NT2/D1 (cell line): ENCODE measurements at regions not wholly inside any gene's neighbourhood (a gene's known extent, or its start where the extent isn't known, plus 50 kb on each side); places are given as distances from the start of the nearest gene placed in this dataset.
"Not testable (repeated sequence)": the region's sequence is repeated elsewhere in the genome, so short reads cannot be mapped to it uniquely, and the experiment has no call there.

Experiments
- DNase-seq: peaks from one replicate; pipeline ENCODE4 v3.0.0-alpha.2; 2011; ENCODE audit warnings: low read depth, low spot score
- H3K27me3 ChIP-seq: 2 replicates; pipeline ENCODE4 v1.6.0; 2011; ENCODE audit warnings: mild to moderate bottlenecking; ENCODE audit not compliant: insufficient read length, insufficient read depth
- H3K36me3 ChIP-seq: 2 replicates; pipeline ENCODE4 v1.6.1; 2011; ENCODE audit warnings: mild to moderate bottlenecking, low read length, mixed read lengths; ENCODE audit not compliant: insufficient read depth, insufficient read length
- H3K4me1 ChIP-seq: 2 replicates; pipeline ENCODE4 v1.5.1; 2011; ENCODE audit not compliant: insufficient read depth, insufficient read length
- H3K4me3 ChIP-seq: 2 replicates; pipeline ENCODE4 v1.5.1; 2011; ENCODE audit warnings: low read depth; ENCODE audit not compliant: insufficient read length
- H3K9ac ChIP-seq: 2 replicates; pipeline ENCODE4 v1.6.0; 2011; ENCODE audit warnings: low read depth; ENCODE audit not compliant: insufficient read length
- H3K9me3 ChIP-seq: 2 replicates; pipeline ENCODE4 v1.5.1; 2011; ENCODE audit warnings: mild to moderate bottlenecking, low read length; ENCODE audit not compliant: insufficient read depth
- SUZ12 ChIP-seq: IDR thresholded peaks from 2 replicates; pipeline ENCODE4 v1.6.1; 2011; ENCODE audit not compliant: insufficient read length, insufficient read depth; ENCODE audit errors: extremely low read depth
- YY1 ChIP-seq: IDR thresholded peaks from 2 replicates; pipeline ENCODE4 v1.6.1; 2011; ENCODE audit not compliant: insufficient read length, insufficient read depth
- ZNF274 ChIP-seq: IDR thresholded peaks from 2 replicates; pipeline ENCODE4 v1.6.1; 2011; ENCODE audit warnings: mild to moderate bottlenecking, low read depth, low read length

DNA sequence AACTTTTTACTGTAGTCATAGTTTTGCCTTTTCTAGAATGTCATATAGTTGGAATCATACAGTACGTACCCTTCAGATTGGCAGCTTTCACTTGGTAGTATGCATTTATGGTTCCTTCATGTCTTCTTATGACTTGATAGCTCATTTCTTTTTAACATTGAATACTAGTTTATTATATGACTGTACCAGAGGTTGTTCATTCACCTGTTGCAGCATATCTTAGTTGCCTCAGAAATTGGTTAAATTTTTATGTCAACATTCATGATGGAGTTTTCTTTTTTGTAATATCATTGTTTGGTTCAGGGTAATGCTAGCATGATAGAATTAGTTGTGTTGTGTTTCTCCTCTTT lies 94.8 kb upstream of the CDK13 start:
- no peak for DNase-seq
- Histone ChIP-seq H3K36me3 (no peaks in the 10 kb centered on the region), H3K9ac (no peak overlapping the region), H3K4me3 (no peak overlapping the region), H3K4me1 (no peaks in the 10 kb centered on the region), H3K27me3 (no peaks in the 10 kb centered on the region), H3K9me3 (no peaks in the 10 kb centered on the region)
- TF ChIP-seq SUZ12 = no peak
- no peak for TF ChIP-seq YY1
- TF ChIP-seq ZNF274 = no peak

DNA sequence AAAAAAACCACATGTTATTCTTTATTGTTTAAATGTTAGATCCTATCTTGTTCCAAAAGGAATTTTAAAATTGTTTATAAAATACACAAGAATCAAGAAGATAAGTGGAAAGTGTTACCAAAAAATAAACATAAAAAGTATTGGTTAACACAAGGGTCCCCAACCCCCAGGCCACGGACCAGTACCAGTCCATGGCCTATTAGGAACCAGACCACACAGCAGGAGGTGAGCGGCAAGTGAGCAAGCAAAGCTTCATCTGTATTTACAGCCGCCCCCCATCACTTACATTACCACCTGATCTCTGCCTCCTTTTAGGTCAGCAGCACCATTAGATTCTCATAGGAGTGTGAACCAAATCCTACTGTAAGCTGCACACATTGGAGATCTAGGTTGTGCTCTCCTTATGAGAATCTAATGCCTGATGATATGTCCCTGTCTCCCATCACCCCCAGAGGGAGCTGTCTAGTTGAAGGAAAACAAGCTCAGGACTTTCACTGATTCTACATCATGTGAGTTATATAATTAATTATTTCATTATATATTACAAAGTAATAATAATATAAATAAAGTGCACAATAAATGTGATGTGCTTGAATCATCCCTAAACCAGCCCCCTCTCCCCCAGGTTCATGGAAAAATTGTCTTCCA lies 86.3 kb upstream of the CDK13 start:
- not testable (repeated sequence) for H3K9me3 ChIP-seq, H3K36me3 ChIP-seq, DNase-seq, H3K4me3 ChIP-seq, H3K9ac ChIP-seq, H3K4me1 ChIP-seq, H3K27me3 ChIP-seq

DNA sequence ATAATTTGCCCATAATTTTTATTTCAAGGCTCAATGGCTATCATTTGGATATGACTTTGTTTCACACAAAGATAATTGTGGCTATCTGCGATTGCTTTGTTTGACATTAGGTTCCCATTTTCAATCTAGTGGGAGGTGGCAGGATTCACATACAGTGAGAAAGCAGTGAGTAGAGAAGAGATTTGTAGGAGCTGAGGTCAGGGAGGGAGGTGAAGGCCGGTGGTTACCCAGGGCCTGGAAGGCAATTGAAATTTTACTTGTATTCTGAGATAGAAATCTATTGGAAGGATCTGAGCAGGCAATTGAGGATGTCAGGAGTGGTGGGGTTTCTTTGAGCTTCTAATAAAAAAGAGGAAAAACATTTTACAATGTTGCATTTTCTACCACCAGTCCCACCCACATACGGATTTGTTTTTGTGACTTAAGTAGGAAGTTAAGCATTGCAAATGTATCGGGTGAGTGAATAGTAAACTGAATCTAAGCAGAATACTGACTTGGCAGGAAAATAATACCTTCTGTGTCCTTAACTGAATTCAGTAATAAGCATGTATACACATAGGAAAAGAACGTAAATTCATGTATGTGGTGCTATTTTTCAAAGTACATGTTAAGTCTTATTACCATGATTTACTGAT lies 80.1 kb upstream of the CDK13 start:
- H3K4me1 ChIP-seq, DNase-seq, H3K4me3 ChIP-seq, H3K36me3 ChIP-seq, H3K9me3 ChIP-seq, H3K27me3 ChIP-seq, H3K9ac ChIP-seq: not testable (repeated sequence)

DNA sequence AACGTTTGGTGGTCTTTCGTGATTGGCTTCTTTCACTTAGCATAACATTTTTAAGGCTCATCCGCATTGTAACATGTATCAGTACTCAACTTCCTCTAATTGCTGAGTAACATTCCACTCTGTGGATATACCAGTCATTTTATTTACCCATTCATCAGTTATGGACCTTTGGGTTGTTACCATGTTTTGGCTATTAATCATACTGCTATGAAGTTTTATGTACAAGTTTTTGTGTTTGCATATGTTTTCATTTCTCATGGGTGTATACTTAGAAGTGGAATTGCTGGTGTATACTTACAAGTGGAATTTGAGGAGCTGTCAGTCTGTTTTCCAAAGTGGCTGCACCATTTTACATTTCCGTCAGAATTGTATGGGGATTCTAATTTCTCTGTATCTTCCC lies 78.4 kb upstream of the CDK13 start:
- not testable (repeated sequence) for H3K36me3 ChIP-seq, DNase-seq, H3K27me3 ChIP-seq, H3K4me1 ChIP-seq, H3K9me3 ChIP-seq, H3K4me3 ChIP-seq, H3K9ac ChIP-seq

DNA sequence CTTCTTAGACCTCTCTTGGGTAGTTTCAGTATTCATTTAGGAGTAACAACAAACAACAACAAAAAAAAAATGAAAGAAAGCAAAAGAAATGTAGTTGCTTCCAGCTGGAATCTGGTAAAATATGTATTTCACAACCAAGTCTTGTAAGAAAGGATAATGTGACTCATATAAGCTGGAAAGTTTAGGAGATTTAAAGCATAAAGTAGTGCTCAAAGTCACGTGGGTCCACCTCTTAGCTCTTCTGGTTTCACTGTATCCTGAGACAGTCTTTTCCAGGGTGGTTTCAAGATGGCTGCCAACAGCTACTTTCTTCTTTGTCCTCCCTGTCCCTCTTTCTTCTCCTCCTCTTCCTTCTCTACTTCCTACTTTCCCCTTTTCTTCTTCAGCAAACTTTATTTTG lies 69.5 kb upstream of the CDK13 start:
- H3K27me3 ChIP-seq = no peaks in the 10 kb centered on the region
- no peaks in the 10 kb centered on the region for H3K4me1 ChIP-seq
- H3K4me3 ChIP-seq = no peak overlapping the region
- no peak for DNase-seq
- H3K9me3 ChIP-seq = peaks cover 28% of the 10 kb centered on the region
- TF ChIP-seq YY1 (no peak), ZNF274 (no peak), SUZ12 (no peak)
- H3K9ac ChIP-seq = no peak overlapping the region
- H3K36me3 ChIP-seq = no peaks in the 10 kb centered on the region

DNA sequence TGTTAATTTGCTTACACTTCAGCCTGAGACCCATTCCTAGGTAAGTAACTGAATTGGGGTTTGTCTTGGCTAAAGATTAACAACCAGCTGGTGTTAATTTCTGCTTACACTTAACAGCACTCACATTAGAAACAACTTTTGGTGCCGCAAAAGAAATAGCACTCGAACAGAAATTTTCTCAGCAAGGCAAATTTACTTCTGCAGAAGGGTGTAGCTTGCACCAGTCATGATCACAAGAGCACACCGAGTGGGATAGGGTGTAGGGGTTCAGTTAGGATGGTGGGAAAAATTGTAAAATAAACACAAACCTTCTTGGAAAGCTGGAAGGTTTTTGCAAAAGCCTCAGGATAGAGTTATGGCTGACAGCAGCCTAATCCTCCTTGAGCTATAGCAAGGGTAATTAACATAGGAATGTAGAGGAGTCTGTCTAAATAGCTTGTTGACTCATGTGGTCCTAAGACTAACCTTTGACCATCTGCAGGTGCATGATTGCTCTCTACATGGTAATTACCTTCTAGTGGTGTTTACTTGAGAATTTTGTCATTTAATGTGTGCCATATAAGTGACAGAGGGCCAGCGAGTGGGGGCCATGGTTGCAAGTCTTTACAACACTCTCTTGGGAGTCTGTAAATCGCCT lies 67.8 kb upstream of the CDK13 start:
- Histone ChIP-seq H3K27me3 (no peaks in the 10 kb centered on the region), H3K9me3 (peaks cover 28% of the 10 kb centered on the region), H3K4me1 (no peaks in the 10 kb centered on the region), H3K9ac (no peak overlapping the region), H3K4me3 (no peak overlapping the region), H3K36me3 (no peaks in the 10 kb centered on the region)
- no peak for TF ChIP-seq YY1
- no peak for TF ChIP-seq ZNF274
- TF ChIP-seq SUZ12 = no peak
- DNase-seq = no peak

DNA sequence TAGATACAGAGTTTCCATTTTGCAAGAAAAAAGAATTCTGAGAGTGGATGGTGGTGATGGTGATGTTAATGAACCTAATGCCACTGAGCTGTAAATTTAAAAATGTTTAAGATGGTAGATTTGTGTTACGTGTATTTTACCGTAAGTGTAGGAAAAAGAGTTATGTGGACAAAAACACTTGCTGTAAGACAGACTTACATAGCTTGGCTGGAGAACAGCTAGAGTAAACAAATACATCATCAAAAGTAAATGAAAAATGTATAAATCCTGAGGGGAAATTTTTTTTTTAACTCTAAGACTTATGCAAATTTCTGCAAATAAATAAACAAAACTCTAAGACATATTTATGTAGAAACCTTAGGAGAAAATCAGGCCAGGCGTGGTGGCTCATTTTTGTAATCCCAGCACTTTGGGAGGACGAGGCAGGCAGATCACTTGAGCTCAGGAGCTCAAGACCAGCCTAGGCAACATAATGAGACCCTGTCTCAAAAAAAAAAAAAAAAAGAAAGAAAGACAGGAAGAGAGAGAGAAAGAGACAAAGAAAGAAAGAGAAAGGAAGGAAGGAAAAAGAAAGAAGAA lies 66.2 kb upstream of the CDK13 start:
- Histone ChIP-seq H3K4me1 (no peaks in the 10 kb centered on the region), H3K9me3 (peaks cover 28% of the 10 kb centered on the region), H3K9ac (no peak overlapping the region), H3K27me3 (no peaks in the 10 kb centered on the region), H3K4me3 (no peak overlapping the region), H3K36me3 (no peaks in the 10 kb centered on the region)
- TF ChIP-seq SUZ12 (no peak), ZNF274 (no peak), YY1 (no peak)
- DNase-seq = no peak
